CD4-positive, alpha-beta T cell treated with Interferon alpha-2 for 1 hour (primary cell): ENCODE measurements at regions not wholly inside any gene's neighbourhood (a gene's known extent, or its start where the extent isn't known, plus 50 kb on each side); places are given as distances from the start of the nearest gene placed in this dataset.

Experiments used
- DNase-seq, 2 donors: peaks; one replicate each; pipeline ENCODE4 v3.0.0-alpha.2; 2020 to 2022

- no peak for DNase-seq
These were observed 481.2 kb upstream of the KLF4 start for GRCh38 chr9:107970726-107971125.

- DNase-seq, result no peak
These were observed 480.2 kb upstream of the KLF4 start for GRCh38 chr9:107969727-107970126.

- no peak for DNase-seq
These were observed 479.6 kb upstream of the KLF4 start for GRCh38 chr9:107969141-107969540.

- no peak for DNase-seq
These were observed 473.7 kb upstream of the KLF4 start for GRCh38 chr9:107963246-107963645.

- DNase-seq, result no peak
These were observed 471.3 kb upstream of the KLF4 start for GRCh38 chr9:107960916-107961315.

- DNase-seq, result no peak
These were observed 464.7 kb upstream of the KLF4 start for GRCh38 chr9:107954312-107954711.

- DNase-seq, result no peak
These were observed 464.1 kb upstream of the KLF4 start for GRCh38 chr9:107953556-107954125.

- no peak for DNase-seq
These were observed 463.2 kb upstream of the KLF4 start for GRCh38 chr9:107952773-107953172.

- no peak for DNase-seq
These were observed 461.9 kb upstream of the KLF4 start for GRCh38 chr9:107951511-107951910.

GRCh38 chr9:107949061-107949460 is 459.5 kb upstream of the KLF4 start:
- DNase-seq, result peak in 1 of 2 donors; percentile 16

- DNase-seq, result no peak
These were observed 459.0 kb upstream of the KLF4 start for GRCh38 chr9:107948601-107949000.

- DNase-seq, result no peak
These were observed 458.5 kb upstream of the KLF4 start for GRCh38 chr9:107948086-107948485.

GRCh38 chr9:107946364-107947141 is 457.0 kb upstream of the KLF4 start:
- DNase-seq, result no peak

- DNase-seq, result no peak
These were observed 456.4 kb upstream of the KLF4 start for GRCh38 chr9:107945961-107946360.

- no peak for DNase-seq
These were observed 455.9 kb upstream of the KLF4 start for GRCh38 chr9:107945493-107945892.

GRCh38 chr9:107944387-107944786 is 454.8 kb upstream of the KLF4 start:
- no peak for DNase-seq

- no peak for DNase-seq
These were observed 454.3 kb upstream of the KLF4 start for GRCh38 chr9:107943901-107944300.

GRCh38 chr9:107942856-107943255 is 453.3 kb upstream of the KLF4 start:
- peak in 1 of 2 donors; percentile 17 for DNase-seq

GRCh38 chr9:107942291-107942690 is 452.7 kb upstream of the KLF4 start:
- DNase-seq, result no peak

- no peak for DNase-seq
These were observed 451.3 kb upstream of the KLF4 start for GRCh38 chr9:107940616-107941595.

- DNase-seq, result no peak
These were observed 449.3 kb upstream of the KLF4 start for GRCh38 chr9:107938801-107939386.

- no peak for DNase-seq
These were observed 446.4 kb upstream of the KLF4 start for GRCh38 chr9:107935931-107936330.

- DNase-seq, result no peak
These were observed 443.9 kb upstream of the KLF4 start for GRCh38 chr9:107933516-107933915.
